ENCODE measurements at regions not wholly inside any gene's neighbourhood (a gene's known extent, or its start where the extent isn't known, plus 50 kb on each side); places are given as distances from the start of the nearest gene placed in this dataset.

- no peak for TF ChIP-seq CTCF (IDR thresholded peaks at IDR 0.05; ENCODE audit: unreplicated experiment)
- Mint-ChIP-seq H3K36me3 (ENCODE audit: low read depth, unreplicated experiment) (no peaks in the 10 kb centered on the region), H3K4me1 (ENCODE audit: unreplicated experiment) (no peaks in the 10 kb centered on the region), H3K27me3 (ENCODE audit: unreplicated experiment) (no peaks in the 10 kb centered on the region), H3K27ac (ENCODE audit: unreplicated experiment) (no peak overlapping the region), H3K9me3 (ENCODE audit: unreplicated experiment) (no peaks in the 10 kb centered on the region), H3K4me3 (ENCODE audit: unreplicated experiment) (no peak overlapping the region)
- DNase-seq (ENCODE audit: low spot score), result no peak
Measured at GRCh38 chr3:170753421-170754310, 116.3 kb downstream of the RPL22L1 start.

DNA sequence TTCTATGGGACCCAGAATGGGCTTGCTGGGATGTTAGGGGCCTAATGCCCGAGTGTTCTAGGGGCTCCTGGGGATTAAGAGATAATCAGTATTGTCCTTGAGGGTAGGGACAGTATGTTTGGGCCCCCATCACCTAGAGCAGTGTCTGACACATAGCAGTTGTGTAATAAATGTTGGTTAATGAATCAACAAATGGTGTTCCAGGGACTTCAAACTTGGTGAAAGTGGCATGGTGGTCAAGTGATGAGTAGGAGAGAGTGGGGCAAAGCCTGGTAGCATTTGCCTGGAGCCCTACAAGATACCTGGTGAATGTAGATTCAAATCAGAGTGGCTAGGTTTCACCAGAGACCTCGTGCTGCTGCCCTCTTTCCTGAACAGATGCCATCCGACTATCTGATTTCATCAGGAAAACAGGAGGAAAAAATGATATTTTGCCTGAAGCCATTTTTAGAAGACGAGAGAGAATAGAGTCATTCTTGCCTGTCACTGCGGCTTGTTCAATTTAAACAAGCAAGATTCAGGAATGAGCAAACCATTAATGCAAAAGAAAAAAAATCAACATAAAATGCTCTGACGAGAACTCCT lies 117.3 kb downstream of the RPL22L1 start:
- Mint-ChIP-seq H3K27ac (ENCODE audit: unreplicated experiment) (no peak overlapping the region), H3K9me3 (ENCODE audit: unreplicated experiment) (no peaks in the 10 kb centered on the region), H3K4me3 (ENCODE audit: unreplicated experiment) (no peak overlapping the region), H3K36me3 (ENCODE audit: low read depth, unreplicated experiment) (no peaks in the 10 kb centered on the region), H3K4me1 (ENCODE audit: unreplicated experiment) (no peaks in the 10 kb centered on the region), H3K27me3 (ENCODE audit: unreplicated experiment) (no peaks in the 10 kb centered on the region)
- DNase-seq (ENCODE audit: low spot score), result no peak
- no peak for TF ChIP-seq CTCF (IDR thresholded peaks at IDR 0.05; ENCODE audit: unreplicated experiment)

DNA sequence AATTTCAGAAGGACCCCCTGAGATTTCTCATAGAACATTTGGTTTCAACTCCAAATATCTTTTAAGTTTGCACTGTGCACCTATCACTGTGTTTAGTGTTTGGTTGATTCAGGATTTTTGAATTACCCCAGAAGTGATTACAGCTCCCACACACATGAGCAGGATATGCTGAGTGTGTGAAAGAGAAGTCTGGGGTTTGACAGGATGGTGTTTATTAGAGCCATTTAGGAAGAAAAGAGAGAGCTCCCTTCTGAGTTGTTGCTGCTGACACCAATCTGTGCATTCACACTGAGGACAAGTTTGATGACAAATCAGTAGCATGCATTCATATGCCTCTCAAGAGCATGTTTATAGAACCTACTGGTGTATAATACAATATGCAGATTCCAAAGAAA lies 118.1 kb downstream of the RPL22L1 start:
- no peaks in the 10 kb centered on the region for H3K36me3 Mint-ChIP-seq (ENCODE audit: low read depth, unreplicated experiment)
- no peak overlapping the region for H3K27ac Mint-ChIP-seq (ENCODE audit: unreplicated experiment)
- DNase-seq (ENCODE audit: low spot score), result no peak
- no peak overlapping the region for H3K4me3 Mint-ChIP-seq (ENCODE audit: unreplicated experiment)
- no peak for TF ChIP-seq CTCF (IDR thresholded peaks at IDR 0.05; ENCODE audit: unreplicated experiment)
- H3K9me3 Mint-ChIP-seq (ENCODE audit: unreplicated experiment), result no peaks in the 10 kb centered on the region
- no peaks in the 10 kb centered on the region for H3K4me1 Mint-ChIP-seq (ENCODE audit: unreplicated experiment)
- H3K27me3 Mint-ChIP-seq (ENCODE audit: unreplicated experiment), result no peaks in the 10 kb centered on the region

DNA sequence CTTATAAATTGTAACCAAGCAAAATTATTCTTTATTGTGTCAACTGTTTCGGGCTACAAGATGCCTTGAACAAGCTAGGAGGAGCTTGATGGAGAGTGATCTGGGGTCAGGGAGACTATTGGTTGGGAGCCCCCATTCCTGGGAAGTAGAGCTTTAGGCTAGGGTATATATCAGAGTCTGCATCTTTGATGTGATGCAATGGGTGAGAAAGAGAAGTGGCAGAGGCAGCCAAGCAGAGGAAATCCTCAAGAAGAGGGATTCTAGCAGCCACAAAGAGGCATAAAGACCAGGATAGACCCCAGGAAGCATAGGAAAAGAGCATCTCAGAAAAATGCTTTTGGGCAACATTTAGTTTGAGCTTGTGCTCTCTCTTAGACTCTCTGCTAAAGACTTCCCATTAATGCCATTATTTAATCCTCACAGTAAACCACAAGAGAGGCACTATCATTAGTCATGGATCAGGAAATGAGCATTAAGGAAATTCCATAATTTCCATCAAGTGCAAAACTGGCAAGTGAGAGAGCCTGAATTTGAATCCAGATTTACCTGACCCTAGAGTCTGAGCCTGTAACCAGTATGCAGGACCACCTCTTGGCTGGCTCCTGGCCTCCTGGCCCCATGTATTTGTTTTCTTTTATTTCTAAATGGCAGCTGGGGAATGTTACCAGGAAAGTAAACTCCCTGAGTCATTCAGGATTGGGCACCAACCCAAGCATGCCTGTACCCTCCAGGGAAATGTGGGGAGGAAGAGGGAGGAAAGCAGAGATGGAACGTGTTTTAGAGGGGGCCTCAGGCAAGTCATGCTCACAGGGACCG lies 118.7 kb downstream of the RPL22L1 start:
- Mint-ChIP-seq H3K27me3 (ENCODE audit: unreplicated experiment) (no peaks in the 10 kb centered on the region), H3K27ac (ENCODE audit: unreplicated experiment) (no peak overlapping the region), H3K4me1 (ENCODE audit: unreplicated experiment) (no peaks in the 10 kb centered on the region), H3K4me3 (ENCODE audit: unreplicated experiment) (no peak overlapping the region), H3K36me3 (ENCODE audit: low read depth, unreplicated experiment) (no peaks in the 10 kb centered on the region), H3K9me3 (ENCODE audit: unreplicated experiment) (no peaks in the 10 kb centered on the region)
- no peak for TF ChIP-seq CTCF (IDR thresholded peaks at IDR 0.05; ENCODE audit: unreplicated experiment)
- no peak for DNase-seq (ENCODE audit: low spot score)

Data from endothelial cell (in vitro differentiated cells).